GM12874 (cell line): ENCODE measurements at regions not wholly inside any gene's neighbourhood (a gene's known extent, or its start where the extent isn't known, plus 50 kb on each side); places are given as distances from the start of the nearest gene placed in this dataset.

ENCODE experiments used
- TF ChIP-seq, protein P1 (sequence below): IDR thresholded peaks from 2 replicates; pipeline ENCODE4 v1.5.1; 2011; ENCODE audit warnings: low read depth, mild to moderate bottlenecking, control low read depth, low read length, moderate library complexity; ENCODE audit not compliant: insufficient read depth

DNA sequence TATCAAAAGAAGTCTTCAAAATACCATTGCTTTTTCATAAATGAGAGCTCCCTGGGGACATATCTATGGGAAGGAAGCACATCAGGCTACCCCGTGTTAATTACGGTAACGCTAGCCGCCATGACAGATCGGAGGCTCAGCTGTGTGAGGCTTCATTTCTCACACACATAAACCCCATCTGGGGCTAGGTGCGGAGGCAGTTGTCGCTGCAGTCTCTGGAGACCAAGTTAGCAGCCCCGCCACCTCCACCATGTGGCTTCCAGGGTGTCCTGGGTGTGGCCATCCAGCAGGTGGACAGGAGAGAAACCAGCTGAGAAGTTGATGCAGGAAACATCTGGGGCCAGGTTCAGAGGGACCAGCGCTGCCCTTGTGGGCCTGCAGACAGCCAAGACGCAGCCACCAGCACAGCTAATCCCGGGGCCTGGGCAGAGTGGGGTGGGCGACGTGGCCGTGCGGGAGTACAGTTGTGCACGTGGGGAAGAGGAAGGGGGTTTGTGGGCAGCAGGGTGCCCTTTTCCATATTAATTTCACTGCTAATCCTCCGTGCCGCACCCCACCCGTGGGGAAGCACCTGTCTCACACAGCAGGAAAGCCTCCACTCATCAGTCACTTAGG, 426.5 kb downstream of the IRX1 start:
- TF ChIP-seq, protein P1, sequence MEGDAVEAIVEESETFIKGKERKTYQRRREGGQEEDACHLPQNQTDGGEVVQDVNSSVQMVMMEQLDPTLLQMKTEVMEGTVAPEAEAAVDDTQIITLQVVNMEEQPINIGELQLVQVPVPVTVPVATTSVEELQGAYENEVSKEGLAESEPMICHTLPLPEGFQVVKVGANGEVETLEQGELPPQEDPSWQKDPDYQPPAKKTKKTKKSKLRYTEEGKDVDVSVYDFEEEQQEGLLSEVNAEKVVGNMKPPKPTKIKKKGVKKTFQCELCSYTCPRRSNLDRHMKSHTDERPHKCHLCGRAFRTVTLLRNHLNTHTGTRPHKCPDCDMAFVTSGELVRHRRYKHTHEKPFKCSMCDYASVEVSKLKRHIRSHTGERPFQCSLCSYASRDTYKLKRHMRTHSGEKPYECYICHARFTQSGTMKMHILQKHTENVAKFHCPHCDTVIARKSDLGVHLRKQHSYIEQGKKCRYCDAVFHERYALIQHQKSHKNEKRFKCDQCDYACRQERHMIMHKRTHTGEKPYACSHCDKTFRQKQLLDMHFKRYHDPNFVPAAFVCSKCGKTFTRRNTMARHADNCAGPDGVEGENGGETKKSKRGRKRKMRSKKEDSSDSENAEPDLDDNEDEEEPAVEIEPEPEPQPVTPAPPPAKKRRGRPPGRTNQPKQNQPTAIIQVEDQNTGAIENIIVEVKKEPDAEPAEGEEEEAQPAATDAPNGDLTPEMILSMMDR: no peak

DNA sequence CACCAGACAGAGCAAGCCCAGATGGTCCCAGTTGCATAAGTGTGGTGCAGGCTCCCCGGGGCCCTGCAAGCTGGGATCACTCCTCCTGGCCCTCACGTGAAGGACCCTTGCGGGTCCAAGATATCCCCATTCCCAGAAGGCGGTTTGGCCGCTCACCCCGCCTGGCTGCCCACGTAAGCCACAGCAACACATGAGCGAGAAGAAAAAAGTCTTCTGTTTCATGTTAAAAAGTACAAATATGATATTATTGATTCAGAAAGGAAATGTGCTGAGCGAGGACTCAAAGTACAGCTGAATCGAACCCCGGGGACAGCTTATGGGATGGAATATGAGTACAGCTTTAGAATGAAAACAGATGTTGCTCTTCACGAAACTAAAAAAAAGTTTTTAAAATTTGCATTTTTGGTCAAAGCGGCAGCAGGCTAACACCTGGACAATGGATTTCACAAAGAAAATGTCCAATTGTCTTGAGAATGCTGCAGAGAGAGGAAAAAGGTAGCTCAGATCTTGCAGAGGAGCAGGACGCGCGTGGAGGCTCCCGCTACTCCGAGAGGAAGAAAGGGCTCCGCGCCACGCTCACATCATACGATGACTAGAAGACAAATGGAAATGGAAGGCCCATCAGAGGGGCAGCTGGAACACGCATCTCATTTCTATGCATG, 427.6 kb downstream of the IRX1 start:
- TF ChIP-seq, protein P1: no peak

DNA sequence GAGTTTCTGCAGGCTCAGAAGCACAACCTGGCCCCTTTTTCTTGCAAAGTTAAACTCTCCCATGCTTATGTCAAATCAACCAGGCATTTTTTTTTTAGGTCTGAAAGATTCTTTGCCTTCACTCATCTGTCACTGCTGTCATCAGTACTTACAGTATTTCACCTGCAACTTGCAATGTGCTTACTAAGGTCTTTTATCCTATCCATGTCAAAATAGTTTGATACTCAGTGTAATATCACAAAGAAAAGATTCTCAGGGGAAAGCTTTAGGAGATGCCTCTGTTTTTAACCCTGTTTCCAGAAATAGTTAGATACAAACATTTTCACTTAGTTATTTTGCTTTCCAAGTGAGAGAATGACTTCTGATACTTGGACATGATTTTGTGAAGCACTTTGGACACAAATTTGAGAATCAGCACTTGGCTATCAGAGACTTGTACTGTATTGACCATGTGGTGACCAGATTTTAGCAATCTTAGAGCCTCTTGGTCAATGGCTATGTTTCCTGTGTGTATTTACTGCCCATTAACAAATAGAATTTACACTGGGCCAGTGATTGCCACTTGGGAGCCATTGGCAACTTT, 428.2 kb downstream of the IRX1 start:
- TF ChIP-seq, protein P1: no peak

DNA sequence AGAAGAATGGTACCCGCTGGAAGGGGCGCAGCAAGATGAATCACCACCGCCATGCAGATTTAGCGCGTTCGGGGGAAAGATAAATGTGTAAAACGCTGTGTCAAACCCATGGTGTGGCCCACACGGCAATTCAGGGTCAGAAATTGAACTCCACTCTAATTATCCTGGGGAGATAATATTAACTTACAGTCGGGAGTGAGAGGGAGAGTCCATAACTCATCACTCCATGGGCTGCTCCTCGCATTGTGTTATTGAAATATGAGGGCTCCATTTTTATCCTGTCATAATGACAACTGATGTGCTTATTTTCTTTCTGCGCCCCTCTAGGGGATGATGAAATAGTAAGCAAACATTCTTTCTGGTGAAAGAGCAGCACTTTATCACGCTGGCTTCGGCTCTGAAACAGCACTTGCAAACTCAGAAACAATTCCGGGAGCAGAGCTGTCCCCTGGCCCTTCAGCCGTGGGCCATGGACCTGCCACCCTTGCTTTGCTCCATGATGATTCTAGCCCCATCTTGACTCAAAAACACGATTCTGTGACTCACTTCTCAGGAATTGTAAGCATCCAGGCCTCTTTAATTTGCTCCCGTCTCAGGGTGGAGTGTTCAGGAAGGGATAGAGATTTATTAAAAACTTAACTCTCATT, 431.6 kb downstream of the IRX1 start:
- TF ChIP-seq, protein P1: no peak

DNA sequence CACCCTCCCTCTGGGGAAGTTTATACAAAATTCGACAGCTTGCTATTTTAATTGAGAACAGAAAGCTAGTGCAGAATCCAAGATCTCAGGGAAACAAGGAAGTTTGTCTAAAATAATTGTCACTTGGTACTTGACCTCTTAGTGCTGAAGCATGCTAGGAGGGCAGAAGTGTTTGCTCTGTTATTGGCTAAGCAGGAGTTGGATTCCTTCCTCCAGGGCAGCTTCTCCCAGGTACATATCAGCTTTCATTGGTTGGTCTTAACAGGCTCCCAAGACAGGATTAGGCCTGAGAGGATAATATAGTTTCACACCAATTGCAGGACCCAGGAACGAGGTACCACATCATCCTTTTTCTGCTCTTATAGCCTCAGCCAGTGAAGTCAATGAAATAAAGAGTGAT, 432.8 kb downstream of the IRX1 start:
- TF ChIP-seq, protein P1: no peak

DNA sequence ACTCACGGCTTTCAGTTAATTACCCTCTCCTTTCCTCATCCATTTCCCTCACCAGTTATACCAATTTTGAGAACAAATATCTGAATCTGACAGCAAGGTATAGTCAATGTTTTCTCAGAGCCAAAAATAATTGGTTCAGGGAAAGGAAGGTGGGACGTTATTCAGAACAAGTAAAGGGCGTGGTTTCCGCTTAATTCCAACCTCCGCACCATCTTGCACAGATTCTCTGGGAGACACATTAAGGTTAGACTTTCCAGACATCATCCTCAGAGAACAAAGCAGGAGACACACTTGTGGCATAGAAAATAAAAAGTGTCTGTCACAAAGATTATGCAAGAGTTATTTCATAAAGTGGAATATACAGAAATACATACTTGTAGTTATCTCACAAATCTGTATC, 441.2 kb downstream of the IRX1 start:
- TF ChIP-seq, protein P1: no peak

DNA sequence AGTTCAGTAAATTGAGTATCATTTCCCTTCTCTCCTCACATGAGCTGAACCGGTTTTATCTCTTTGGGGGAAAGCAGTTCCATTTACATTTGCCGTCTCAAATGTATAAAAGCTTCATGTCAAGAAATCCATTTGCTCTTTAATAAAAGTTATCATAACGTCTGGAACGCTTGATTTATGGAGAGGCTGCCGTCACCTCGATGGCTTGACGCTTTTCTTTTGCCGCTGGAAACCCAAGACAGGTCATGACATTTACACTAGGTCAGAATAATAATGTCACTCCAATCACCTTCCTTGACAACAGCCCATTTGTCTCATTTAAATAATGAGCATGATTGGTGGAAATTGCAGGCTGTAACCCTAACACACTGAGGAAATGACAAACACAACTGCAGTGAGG, 443.4 kb downstream of the IRX1 start:
- TF ChIP-seq, protein P1: no peak
